ENCODE measurements at regions not wholly inside any gene's neighbourhood (a gene's known extent, or its start where the extent isn't known, plus 50 kb on each side); places are given as distances from the start of the nearest gene placed in this dataset.

DNA sequence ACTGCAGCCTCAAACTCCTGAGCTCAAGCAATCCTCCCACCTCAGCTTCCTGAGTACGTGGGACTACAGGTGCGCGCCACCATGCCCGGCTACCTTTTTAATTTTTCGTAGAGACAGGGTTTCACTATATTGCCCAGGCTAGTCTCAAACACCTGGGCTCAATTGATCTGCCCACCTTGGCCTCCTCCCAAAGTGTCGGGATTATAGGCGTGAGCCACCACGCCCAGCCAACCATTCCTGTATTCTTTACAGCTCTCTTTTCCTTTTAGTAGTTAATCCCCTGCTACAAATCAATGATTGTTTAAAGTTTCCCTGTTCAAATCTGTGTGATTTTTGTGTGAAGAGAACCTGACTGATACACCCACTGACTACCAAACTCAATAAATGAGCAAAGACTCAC is 75.4 kb upstream of the SVIL start:
- FAIRE-seq (peak; percentile 18), DNase-seq (ENCODE audit: low read depth, low spot score) (no peak)
- Histone ChIP-seq H3K9me3 (replicated peaks; ENCODE audit: control insufficient read depth, insufficient read depth, low read length) (no peaks in the 10 kb centered on the region), H3K4me3 (replicated peaks in 1 of 3; ENCODE audit: insufficient read depth in 1 of 3, low read depth in 1 of 3, low read length in 3 of 3) (no peak overlapping the region), H3K36me3 (ENCODE audit: control insufficient read depth in 2 of 2, extremely low read depth in 1 of 2, insufficient read depth in 2 of 2, low read length in 2 of 2) (peaks cover 0 to 2% of the 10 kb centered on the region in 2 experiments), H3K4me2 (ENCODE audit: insufficient read depth, low read length) (no peak overlapping the region), H4K20me1 (replicated peaks; ENCODE audit: control insufficient read depth, extremely low read depth, insufficient read depth, low read length) (no peaks in the 10 kb centered on the region), H2AFZ (ENCODE audit: low read depth, low read length) (no peak overlapping the region), H3K9ac (replicated peaks; ENCODE audit: extremely low read depth, insufficient read depth, low read length) (no peak overlapping the region), H3K27me3 (ENCODE audit: control insufficient read depth in 2 of 2, insufficient read depth in 2 of 2, low read length in 2 of 2) (no peaks in the 10 kb centered on the region), H3K27ac (ENCODE audit: insufficient read depth, low read depth, low read length) (no peak overlapping the region), H3K79me2 (ENCODE audit: control insufficient read depth, insufficient read depth, low read length) (peaks cover under 1% of the 10 kb centered on the region), H3K4me1 (ENCODE audit: control insufficient read depth, extremely low read depth, insufficient read depth, low read length) (peaks cover 5% of the 10 kb centered on the region), H3K9me1 (replicated peaks; ENCODE audit: control insufficient read depth, extremely low read depth, insufficient read depth, low read length) (no peaks in the 10 kb centered on the region)
- CTCF ChIA-PET, result interaction anchor here (0.7 to 1.1 kb wide), 2 partner anchors 12 to 197 kb away, joined by 3 to 4 read pairs; no protein-coding TSS in a partner anchor
- intact Hi-C loops (cut with micrococcal nuclease) (no loop called here), dilution Hi-C loops (cut with MboI; ENCODE audit: extremely low pct_ligation_motif_present, low sequenced_read_pairs) (no loop called here)
- TF ChIP-seq EZH2 (IDR thresholded peaks at IDR 0.05; ENCODE audit: borderline replicate concordance, low read depth, low read length, severe bottlenecking) (no peak), POLR2A (IDR thresholded peaks at IDR 0.05; ENCODE audit: low read depth, low read length) (no peak), POLR2AphosphoS5 (IDR thresholded peaks at IDR 0.05; ENCODE audit: insufficient read depth, low read depth, low read length) (no peak), GATA2 (IDR thresholded peaks at IDR 0.05; ENCODE audit: insufficient read depth, insufficient read length, low read depth, low read length) (no peak), JUN (IDR thresholded peaks at IDR 0.05; ENCODE audit: borderline replicate concordance, insufficient read depth, insufficient read length, low read depth) (no peak), MYC (IDR thresholded peaks at IDR 0.05; ENCODE audit: low read depth, low read length) (no peak), FOS (IDR thresholded peaks at IDR 0.05; ENCODE audit: borderline replicate concordance, insufficient read depth, low read length) (no peak)
- TF ChIP-seq, protein P1, sequence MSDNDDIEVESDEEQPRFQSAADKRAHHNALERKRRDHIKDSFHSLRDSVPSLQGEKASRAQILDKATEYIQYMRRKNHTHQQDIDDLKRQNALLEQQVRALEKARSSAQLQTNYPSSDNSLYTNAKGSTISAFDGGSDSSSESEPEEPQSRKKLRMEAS (IDR thresholded peaks at IDR 0.05; ENCODE audit: insufficient read depth, insufficient read length), result no peak
- TF ChIP-seq, protein P2, sequence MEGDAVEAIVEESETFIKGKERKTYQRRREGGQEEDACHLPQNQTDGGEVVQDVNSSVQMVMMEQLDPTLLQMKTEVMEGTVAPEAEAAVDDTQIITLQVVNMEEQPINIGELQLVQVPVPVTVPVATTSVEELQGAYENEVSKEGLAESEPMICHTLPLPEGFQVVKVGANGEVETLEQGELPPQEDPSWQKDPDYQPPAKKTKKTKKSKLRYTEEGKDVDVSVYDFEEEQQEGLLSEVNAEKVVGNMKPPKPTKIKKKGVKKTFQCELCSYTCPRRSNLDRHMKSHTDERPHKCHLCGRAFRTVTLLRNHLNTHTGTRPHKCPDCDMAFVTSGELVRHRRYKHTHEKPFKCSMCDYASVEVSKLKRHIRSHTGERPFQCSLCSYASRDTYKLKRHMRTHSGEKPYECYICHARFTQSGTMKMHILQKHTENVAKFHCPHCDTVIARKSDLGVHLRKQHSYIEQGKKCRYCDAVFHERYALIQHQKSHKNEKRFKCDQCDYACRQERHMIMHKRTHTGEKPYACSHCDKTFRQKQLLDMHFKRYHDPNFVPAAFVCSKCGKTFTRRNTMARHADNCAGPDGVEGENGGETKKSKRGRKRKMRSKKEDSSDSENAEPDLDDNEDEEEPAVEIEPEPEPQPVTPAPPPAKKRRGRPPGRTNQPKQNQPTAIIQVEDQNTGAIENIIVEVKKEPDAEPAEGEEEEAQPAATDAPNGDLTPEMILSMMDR (IDR thresholded peaks at IDR 0.05; ENCODE audit: extremely low read depth in 1 of 2, insufficient read depth in 1 of 2, low read depth in 1 of 2, low read length in 2 of 2), result no peak
- no TSS peak for BruUV-seq (replicated peaks)
- POLR2A ChIA-PET, result no interaction called here

Data from endothelial cell of umbilical vein (primary cell).